PC-3 (cell line): ENCODE measurements at regions not wholly inside any gene's neighbourhood (a gene's known extent, or its start where the extent isn't known, plus 50 kb on each side); places are given as distances from the start of the nearest gene placed in this dataset.

Experiments used
- ATAC-seq: fragments of 200-7000 bp; cut with Tn5 transposase; 2 replicates; pipeline ENCODE4 v1.9.1; 2020; ENCODE audit warnings: mild to moderate bottlenecking, moderate library complexity
- BruUV-seq: library from RNA; stranded (reverse); fragments of 400-500 nt; replicated peaks from 2 replicates; lab custom pipeline; 2021; lab: Mats Ljungman, UMichigan
- CTCF ChIA-PET: fragments of 300-600 bp; sonication (Branson Sonifier 250); formaldehyde crosslinking; loops from one replicate; lab custom pipeline; 2022; ENCODE audit warnings: antibody characterized with exemption; lab: Charles Lee
- POLR2A ChIA-PET: fragments of 300-600 bp; sonication (Branson Sonifier 250); formaldehyde crosslinking; loops from one replicate; lab custom pipeline; 2022; ENCODE audit warnings: antibody characterized with exemption; ENCODE audit not compliant: unreplicated experiment; lab: Charles Lee
- DNase-seq: peaks from one replicate; pipeline ENCODE4 v3.0.0-alpha.2; 2015
- H2AFZ ChIP-seq: fragments of 300-600 bp; sonication (generic); 2 replicates; pipeline ENCODE4 v1.6.0; 2016; ENCODE audit warnings: antibody characterized with exemption, low read length
- H3F3A ChIP-seq: fragments of 300-600 bp; sonication (generic); one replicate; pipeline ENCODE4 v1.6.0; 2017; ENCODE audit warnings: antibody characterized with exemption, low read length, control low read depth, mild to moderate bottlenecking; ENCODE audit not compliant: unreplicated experiment
- H3K27ac ChIP-seq: fragments of 300-600 bp; sonication (generic); 2 replicates; pipeline ENCODE4 v1.5.1; 2016; ENCODE audit warnings: mild to moderate bottlenecking, low read length
- H3K27me3 ChIP-seq: fragments of 300-600 bp; sonication (generic); 2 replicates; pipeline ENCODE4 v1.6.1; 2016; ENCODE audit warnings: low read length, mixed read lengths
- H3K36me3 ChIP-seq: fragments of 300-600 bp; sonication (generic); 2 replicates; pipeline ENCODE4 v1.6.1; 2016; ENCODE audit warnings: low read depth, mixed run types, low read length, mixed read lengths
- H3K4me1 ChIP-seq: fragments of 300-600 bp; sonication (generic); 2 replicates; pipeline ENCODE4 v1.5.1; 2016; ENCODE audit warnings: low read length; ENCODE audit not compliant: insufficient read depth
- H3K4me2 ChIP-seq: fragments of 300-600 bp; sonication (generic); 2 replicates; pipeline ENCODE4 v1.6.0; 2016; ENCODE audit warnings: low read length
- H3K4me3 ChIP-seq: fragments of 300-600 bp; sonication (generic); 2 replicates; pipeline ENCODE4 v1.5.1; 2016; ENCODE audit warnings: mild to moderate bottlenecking, low read length, mixed read lengths
- H3K79me2 ChIP-seq: fragments of 300-600 bp; sonication (generic); 2 replicates; pipeline ENCODE4 v1.6.1; 2017; ENCODE audit warnings: low read length, mixed read lengths
- H3K9ac ChIP-seq: fragments of 300-600 bp; sonication (generic); 2 replicates; pipeline ENCODE4 v1.6.0; 2016; ENCODE audit warnings: mild to moderate bottlenecking, low read length
- H3K9me2 ChIP-seq: fragments of 300-600 bp; sonication (generic); replicated peaks from 2 replicates; pipeline ENCODE4 v1.6.1; 2016; ENCODE audit warnings: mixed run types, low read length, mixed read lengths
- H3K9me3 ChIP-seq: fragments of 300-600 bp; sonication (generic); 2 replicates; pipeline ENCODE4 v1.6.1; 2016; ENCODE audit warnings: low read length, mixed read lengths
- H4K20me1 ChIP-seq: fragments of 300-600 bp; sonication (generic); 2 replicates; pipeline ENCODE4 v1.6.1; 2016; ENCODE audit warnings: low read length, mixed read lengths
- EZH2 ChIP-seq: fragments of 300-600 bp; sonication (generic); IDR thresholded peaks from one replicate; pipeline ENCODE4 v1.6.1; 2017; ENCODE audit warnings: antibody characterized with exemption, mild to moderate bottlenecking, low read length; ENCODE audit not compliant: unreplicated experiment
- EZH2phosphoT487 ChIP-seq: fragments of 300-600 bp; sonication (generic); IDR thresholded peaks from 2 replicates; pipeline ENCODE4 v1.6.1; 2018; ENCODE audit warnings: mild to moderate bottlenecking, antibody characterized with exemption, low read length, borderline replicate concordance
- intact Hi-C: fragments of 100-400 bp; cut with micrococcal nuclease; formaldehyde crosslinking; loops from 2 replicates; pipeline ENCODE4 v1.9.0; 2023
- TF ChIP-seq, protein P1 (sequence below): fragments of 300-600 bp; sonication (generic); conservative IDR thresholded peaks from 2 replicates; pipeline ENCODE4 v1.5.1; 2017; ENCODE audit warnings: antibody characterized with exemption, low read depth, mild to moderate bottlenecking, low read length

DNA sequence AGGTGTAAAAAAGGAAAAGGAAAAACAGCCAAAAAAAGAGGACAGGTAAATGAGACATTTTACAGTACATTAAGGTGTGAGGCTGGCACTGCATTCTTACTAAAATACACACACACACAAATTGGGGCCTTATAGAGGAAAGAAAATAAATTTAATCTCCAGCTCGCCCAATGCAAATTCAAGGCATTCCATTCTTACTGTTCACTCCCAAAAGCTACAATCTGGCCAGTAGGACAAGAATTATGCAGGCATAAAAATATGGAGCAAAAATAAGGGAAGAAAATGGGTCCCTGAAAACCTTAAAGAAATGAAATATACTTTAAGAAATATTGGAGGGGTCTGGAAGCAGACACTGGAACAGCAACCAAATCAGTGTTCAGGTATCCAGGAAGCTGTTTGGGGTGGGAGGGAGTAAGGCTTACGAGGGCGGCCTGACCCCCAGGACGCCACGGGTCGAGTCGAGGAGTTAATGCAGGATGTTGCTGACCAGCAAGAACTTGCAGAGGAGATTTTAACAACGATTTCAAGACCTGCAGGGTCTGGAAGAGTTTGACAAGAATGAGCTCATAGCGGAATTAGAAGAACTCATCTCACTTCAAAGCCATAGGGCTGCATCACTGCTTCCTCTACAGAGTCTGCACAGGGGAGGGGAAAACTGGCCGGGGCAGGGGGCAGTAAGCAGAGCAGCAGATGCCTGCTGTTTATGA, 245.5 kb downstream of the TBL1XR1 start:
- Histone ChIP-seq H3K27ac (no peak overlapping the region), H2AFZ (no peak overlapping the region), H3K4me3 (no peak overlapping the region), H3K27me3 (no peaks in the 10 kb centered on the region), H4K20me1 (no peaks in the 10 kb centered on the region), H3K4me1 (peaks cover 16% of the 10 kb centered on the region), H3K9me2 (no peaks in the 10 kb centered on the region), H3K4me2 (no peak overlapping the region), H3K9me3 (no peaks in the 10 kb centered on the region), H3K36me3 (no peaks in the 10 kb centered on the region), H3K9ac (no peak overlapping the region), H3F3A (no peaks in the 10 kb centered on the region), H3K79me2 (no peaks in the 10 kb centered on the region)
- no peak for ATAC-seq
- CTCF ChIA-PET = no interaction called here
- no peak for DNase-seq
- POLR2A ChIA-PET = no interaction called here
- intact Hi-C loops = no loop called here
- no TSS peak for BruUV-seq
- TF ChIP-seq EZH2phosphoT487 (no peak), EZH2 (no peak)
- TF ChIP-seq, protein P1, sequence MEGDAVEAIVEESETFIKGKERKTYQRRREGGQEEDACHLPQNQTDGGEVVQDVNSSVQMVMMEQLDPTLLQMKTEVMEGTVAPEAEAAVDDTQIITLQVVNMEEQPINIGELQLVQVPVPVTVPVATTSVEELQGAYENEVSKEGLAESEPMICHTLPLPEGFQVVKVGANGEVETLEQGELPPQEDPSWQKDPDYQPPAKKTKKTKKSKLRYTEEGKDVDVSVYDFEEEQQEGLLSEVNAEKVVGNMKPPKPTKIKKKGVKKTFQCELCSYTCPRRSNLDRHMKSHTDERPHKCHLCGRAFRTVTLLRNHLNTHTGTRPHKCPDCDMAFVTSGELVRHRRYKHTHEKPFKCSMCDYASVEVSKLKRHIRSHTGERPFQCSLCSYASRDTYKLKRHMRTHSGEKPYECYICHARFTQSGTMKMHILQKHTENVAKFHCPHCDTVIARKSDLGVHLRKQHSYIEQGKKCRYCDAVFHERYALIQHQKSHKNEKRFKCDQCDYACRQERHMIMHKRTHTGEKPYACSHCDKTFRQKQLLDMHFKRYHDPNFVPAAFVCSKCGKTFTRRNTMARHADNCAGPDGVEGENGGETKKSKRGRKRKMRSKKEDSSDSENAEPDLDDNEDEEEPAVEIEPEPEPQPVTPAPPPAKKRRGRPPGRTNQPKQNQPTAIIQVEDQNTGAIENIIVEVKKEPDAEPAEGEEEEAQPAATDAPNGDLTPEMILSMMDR = no peak

DNA sequence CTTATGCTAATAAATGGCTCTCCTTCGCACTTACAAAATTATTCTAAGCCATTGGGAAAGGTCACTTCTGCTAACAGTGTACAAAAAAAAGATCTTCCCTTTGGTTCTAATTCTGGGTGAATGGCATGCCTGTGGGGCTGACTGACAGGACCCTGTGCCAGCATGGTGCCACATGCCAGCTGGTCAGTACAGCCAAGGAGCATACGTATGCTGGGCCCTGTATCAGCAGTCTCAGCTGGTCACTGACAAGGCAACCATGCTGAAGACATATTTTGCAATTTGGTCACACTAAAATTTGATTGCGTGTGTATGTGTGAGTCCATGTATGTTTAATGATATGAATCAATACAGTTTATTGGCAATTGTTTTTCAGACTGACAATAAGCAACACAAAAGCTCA, 246.1 kb downstream of the TBL1XR1 start:
- Histone ChIP-seq H3K27me3 (no peaks in the 10 kb centered on the region), H3K4me1 (peaks cover 16% of the 10 kb centered on the region), H3K9me2 (no peaks in the 10 kb centered on the region), H3K4me3 (no peak overlapping the region), H3K9me3 (no peaks in the 10 kb centered on the region), H4K20me1 (no peaks in the 10 kb centered on the region), H3K4me2 (peak overlapping the region; percentile 39), H3K36me3 (no peaks in the 10 kb centered on the region), H3K79me2 (no peaks in the 10 kb centered on the region), H3K9ac (no peak overlapping the region), H2AFZ (0 out of 2 replicates have a peak overlapping the region, but pooled peaks have one; percentile 32), H3F3A (no peaks in the 10 kb centered on the region), H3K27ac (no peak overlapping the region)
- intact Hi-C loops = no loop called here
- BruUV-seq = no TSS peak
- DNase-seq = peak; percentile 28
- no peak for TF ChIP-seq EZH2phosphoT487
- POLR2A ChIA-PET = no interaction called here
- ATAC-seq = peak; percentile 31
- CTCF ChIA-PET = no interaction called here

DNA sequence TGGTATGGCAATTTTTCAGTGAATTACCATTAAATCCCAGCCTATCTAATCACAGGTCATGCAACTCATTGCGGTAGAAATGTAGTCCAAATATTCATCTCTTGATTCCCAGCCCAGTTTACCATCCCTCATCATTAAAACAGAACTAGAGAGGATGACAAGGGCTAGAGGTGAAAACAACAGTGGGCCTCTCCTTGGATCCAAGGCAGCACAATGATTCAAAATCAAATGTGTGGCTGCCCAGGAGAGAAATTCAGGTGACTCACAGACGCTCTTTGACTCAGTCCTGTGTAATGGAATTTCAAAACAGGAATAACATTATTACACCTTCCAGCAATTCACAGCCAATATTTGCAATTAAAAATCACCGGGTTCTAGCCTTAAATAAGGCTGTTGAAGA, 246.5 kb downstream of the TBL1XR1 start:
- no TSS peak for BruUV-seq
- peak overlapping the region; percentile 39 for H3K4me2 ChIP-seq
- no peaks in the 10 kb centered on the region for H3K79me2 ChIP-seq
- intact Hi-C loops = no loop called here
- no peaks in the 10 kb centered on the region for H3K9me2 ChIP-seq
- no peaks in the 10 kb centered on the region for H3K36me3 ChIP-seq
- DNase-seq = peak; percentile 71
- H4K20me1 ChIP-seq = no peaks in the 10 kb centered on the region
- no peaks in the 10 kb centered on the region for H3K27me3 ChIP-seq
- POLR2A ChIA-PET = no interaction called here
- no peaks in the 10 kb centered on the region for H3K9me3 ChIP-seq
- H3K4me3 ChIP-seq = no peak overlapping the region
- no peak overlapping the region for H3K9ac ChIP-seq
- H3K27ac ChIP-seq = no peak overlapping the region
- no peaks in the 10 kb centered on the region for H3F3A ChIP-seq
- 0 out of 2 replicates have a peak overlapping the region, but pooled peaks have one; percentile 32 for H2AFZ ChIP-seq
- peak; percentile 92 for ATAC-seq
- no peak for TF ChIP-seq EZH2phosphoT487
- TF ChIP-seq EZH2 = no peak
- TF ChIP-seq, protein P1 = no peak
- CTCF ChIA-PET = no interaction called here
- peaks cover 16% of the 10 kb centered on the region for H3K4me1 ChIP-seq
